Panc1 (cell line): ENCODE measurements at regions not wholly inside any gene's neighbourhood (a gene's known extent, or its start where the extent isn't known, plus 50 kb on each side); places are given as distances from the start of the nearest gene placed in this dataset.

Experiments
- SIN3A ChIP-seq: IDR thresholded peaks from 2 replicates; pipeline ENCODE4 v1.6.1; 2012; ENCODE audit warnings: low read depth, mild to moderate bottlenecking, low read length, moderate library complexity, borderline replicate concordance; ENCODE audit not compliant: insufficient read depth
- TF ChIP-seq, protein P1 (sequence below): fragments of 450-650 bp; IDR thresholded peaks from 2 replicates; pipeline ENCODE4 v1.5.1; 2017; ENCODE audit warnings: mild to moderate bottlenecking

DNA sequence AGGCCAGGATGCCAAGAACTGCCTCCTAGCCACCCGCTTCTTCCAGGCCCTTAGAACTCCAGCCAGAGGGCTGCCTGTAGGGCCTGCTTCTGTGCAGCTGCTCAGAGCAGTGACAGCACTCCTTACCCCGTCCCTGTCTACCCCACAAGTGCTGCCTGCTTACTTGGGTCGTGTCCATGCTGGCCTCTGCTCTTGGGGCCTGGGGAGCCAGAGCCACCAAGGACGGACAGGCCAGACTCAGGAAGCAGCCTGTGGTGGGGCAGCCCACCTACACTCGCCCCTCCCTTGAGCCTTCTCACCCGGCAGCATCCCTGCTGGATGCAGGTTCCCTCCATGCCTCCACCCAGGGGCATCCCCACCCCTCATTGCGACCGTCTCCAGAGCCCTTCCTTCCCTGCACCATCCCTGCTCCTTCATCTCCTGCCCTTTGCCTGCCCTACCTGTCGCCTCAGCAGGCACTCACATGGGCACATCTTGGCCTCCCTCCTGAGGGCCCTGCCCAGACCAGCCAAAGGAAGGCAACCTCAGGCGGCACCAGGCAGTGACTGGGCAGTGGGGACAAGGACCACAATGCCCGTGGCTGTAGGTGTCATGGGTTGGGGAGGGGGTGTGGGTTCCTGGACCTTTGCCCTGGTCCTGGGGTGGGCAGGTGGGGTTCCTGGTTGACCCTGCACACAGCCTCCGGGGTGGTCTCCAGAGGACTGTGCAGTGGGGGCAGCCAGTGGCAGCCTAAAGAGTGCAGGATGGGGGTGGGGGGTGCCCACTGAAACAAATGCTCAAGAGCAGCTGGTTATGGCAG is 78.0 kb upstream of the TNS3 start:
- no peak for TF ChIP-seq SIN3A
- TF ChIP-seq, protein P1, sequence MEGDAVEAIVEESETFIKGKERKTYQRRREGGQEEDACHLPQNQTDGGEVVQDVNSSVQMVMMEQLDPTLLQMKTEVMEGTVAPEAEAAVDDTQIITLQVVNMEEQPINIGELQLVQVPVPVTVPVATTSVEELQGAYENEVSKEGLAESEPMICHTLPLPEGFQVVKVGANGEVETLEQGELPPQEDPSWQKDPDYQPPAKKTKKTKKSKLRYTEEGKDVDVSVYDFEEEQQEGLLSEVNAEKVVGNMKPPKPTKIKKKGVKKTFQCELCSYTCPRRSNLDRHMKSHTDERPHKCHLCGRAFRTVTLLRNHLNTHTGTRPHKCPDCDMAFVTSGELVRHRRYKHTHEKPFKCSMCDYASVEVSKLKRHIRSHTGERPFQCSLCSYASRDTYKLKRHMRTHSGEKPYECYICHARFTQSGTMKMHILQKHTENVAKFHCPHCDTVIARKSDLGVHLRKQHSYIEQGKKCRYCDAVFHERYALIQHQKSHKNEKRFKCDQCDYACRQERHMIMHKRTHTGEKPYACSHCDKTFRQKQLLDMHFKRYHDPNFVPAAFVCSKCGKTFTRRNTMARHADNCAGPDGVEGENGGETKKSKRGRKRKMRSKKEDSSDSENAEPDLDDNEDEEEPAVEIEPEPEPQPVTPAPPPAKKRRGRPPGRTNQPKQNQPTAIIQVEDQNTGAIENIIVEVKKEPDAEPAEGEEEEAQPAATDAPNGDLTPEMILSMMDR: no peak
